Neural progenitor cell (in vitro differentiated cells): ENCODE measurements at regions not wholly inside any gene's neighbourhood (a gene's known extent, or its start where the extent isn't known, plus 50 kb on each side); places are given as distances from the start of the nearest gene placed in this dataset.

Experiments used
- DNase-seq: peaks from one replicate; pipeline ENCODE4 v3.0.0-alpha.2; 2016; ENCODE audit warnings: low spot score
- H2AFZ ChIP-seq: fragments of 200-600 bp; sonication (generic); replicated peaks from 2 replicates; pipeline ENCODE4 v1.6.1; 2016; ENCODE audit warnings: antibody characterized with exemption
- H3F3A ChIP-seq: fragments of 200-600 bp; sonication (generic); 2 replicates; pipeline ENCODE4 v1.6.1; 2016; ENCODE audit warnings: antibody characterized with exemption, low read depth
- H3K27ac ChIP-seq: fragments of 200-600 bp; sonication (generic); 2 replicates; pipeline ENCODE4 v1.5.1; 2016; ENCODE audit warnings: mild to moderate bottlenecking
- H3K27me3 ChIP-seq: fragments of 200-600 bp; sonication (generic); 2 replicates; pipeline ENCODE4 v1.6.1; 2016; ENCODE audit warnings: mild to moderate bottlenecking, moderate library complexity
- H3K36me3 ChIP-seq: fragments of 200-600 bp; sonication (generic); 2 replicates; pipeline ENCODE4 v1.5.1; 2016
- H3K4me1 ChIP-seq: fragments of 200-600 bp; sonication (generic); 2 replicates; pipeline ENCODE4 v1.6.1; 2016; ENCODE audit warnings: mixed run types
- H3K4me2 ChIP-seq: fragments of 200-600 bp; sonication (generic); 2 replicates; pipeline ENCODE4 v1.6.1; 2016
- H3K4me3 ChIP-seq: fragments of 200-600 bp; sonication (generic); 2 replicates; pipeline ENCODE4 v1.5.1; 2016
- H3K79me2 ChIP-seq: fragments of 200-600 bp; sonication (generic); 2 replicates; pipeline ENCODE4 v1.6.1; 2016; ENCODE audit warnings: low read depth
- H3K9ac ChIP-seq: fragments of 200-600 bp; sonication (generic); 2 replicates; pipeline ENCODE4 v1.6.1; 2016
- H3K9me3 ChIP-seq: fragments of 200-600 bp; sonication (generic); 2 replicates; pipeline ENCODE4 v1.5.1; 2016; ENCODE audit warnings: low read depth
- H4K20me1 ChIP-seq: fragments of 200-600 bp; sonication (generic); 2 replicates; pipeline ENCODE4 v1.6.1; 2016; ENCODE audit warnings: low read depth
- H3K27ac Mint-ChIP-seq: 3 replicates; pipeline ENCODE4 v1.8.0; 2021; ENCODE audit warnings: mixed read lengths
- H3K27me3 Mint-ChIP-seq: 2 replicates; pipeline ENCODE4 v1.8.0; 2022; ENCODE audit warnings: low read depth, mild to moderate bottlenecking, inconsistent platforms, moderate library complexity, mixed read lengths; ENCODE audit not compliant: insufficient read depth
- H3K36me3 Mint-ChIP-seq: 3 replicates; pipeline ENCODE4 v1.8.0; 2021; ENCODE audit warnings: mixed read lengths
- H3K4me1 Mint-ChIP-seq: 3 replicates; pipeline ENCODE4 v1.8.0; 2021; ENCODE audit warnings: mixed read lengths
- H3K4me3 Mint-ChIP-seq: 3 replicates; pipeline ENCODE4 v1.8.0; 2021; ENCODE audit warnings: mild to moderate bottlenecking, moderate library complexity, mixed read lengths
- H3K9me3 Mint-ChIP-seq: 3 replicates; pipeline ENCODE4 v1.8.0; 2020; ENCODE audit warnings: mixed read lengths
- CTCF ChIP-seq: fragments of 200-600 bp; sonication (generic); IDR thresholded peaks from 2 replicates; pipeline ENCODE4 v1.5.1; 2017; ENCODE audit warnings: antibody characterized with exemption, mild to moderate bottlenecking
- EZH2 ChIP-seq: fragments of 200-600 bp; sonication (generic); IDR thresholded peaks from 2 replicates; pipeline ENCODE4 v1.6.1; 2017; ENCODE audit warnings: antibody characterized with exemption, mild to moderate bottlenecking, moderate library complexity
- EZH2phosphoT487 ChIP-seq: fragments of 200-600 bp; sonication (generic); IDR thresholded peaks from 2 replicates; pipeline ENCODE4 v1.6.1; 2017; ENCODE audit warnings: antibody characterized with exemption

DNA sequence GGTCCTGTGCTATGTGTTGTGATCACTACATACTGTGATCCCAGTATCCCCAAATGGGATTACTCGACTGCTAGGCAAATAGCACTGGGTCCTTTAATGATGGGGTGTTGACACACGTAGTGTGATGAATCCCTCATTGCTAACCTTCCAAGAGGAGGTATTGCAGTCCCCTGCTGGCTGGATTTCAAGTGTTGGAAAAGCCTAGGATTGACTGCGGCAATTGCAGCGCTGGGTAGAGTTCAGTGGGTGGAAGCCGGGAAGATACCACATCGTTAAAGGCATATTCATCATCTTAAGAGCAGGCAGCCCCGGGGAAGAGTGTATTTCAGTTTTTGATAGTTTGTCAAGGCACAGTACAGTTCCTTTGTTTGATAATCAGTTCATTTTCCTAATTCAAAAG is 159.9 kb downstream of the TRIML1 start:
- Mint-ChIP-seq H3K27me3 (no peaks in the 10 kb centered on the region), H3K27ac (no peak overlapping the region), H3K9me3 (peaks cover 3% of the 10 kb centered on the region), H3K36me3 (no peaks in the 10 kb centered on the region), H3K4me1 (no peaks in the 10 kb centered on the region), H3K4me3 (no peak overlapping the region)
- Histone ChIP-seq H3K9me3 (no peaks in the 10 kb centered on the region), H2AFZ (no peak overlapping the region), H3K4me2 (no peak overlapping the region), H3K4me1 (no peaks in the 10 kb centered on the region), H3K27ac (no peak overlapping the region), H3K4me3 (no peak overlapping the region), H3F3A (no peaks in the 10 kb centered on the region), H3K9ac (no peak overlapping the region), H4K20me1 (no peaks in the 10 kb centered on the region), H3K36me3 (no peaks in the 10 kb centered on the region), H3K79me2 (no peaks in the 10 kb centered on the region), H3K27me3 (no peaks in the 10 kb centered on the region)
- no peak for DNase-seq
- TF ChIP-seq EZH2 (no peak), EZH2phosphoT487 (no peak), CTCF (no peak)

DNA sequence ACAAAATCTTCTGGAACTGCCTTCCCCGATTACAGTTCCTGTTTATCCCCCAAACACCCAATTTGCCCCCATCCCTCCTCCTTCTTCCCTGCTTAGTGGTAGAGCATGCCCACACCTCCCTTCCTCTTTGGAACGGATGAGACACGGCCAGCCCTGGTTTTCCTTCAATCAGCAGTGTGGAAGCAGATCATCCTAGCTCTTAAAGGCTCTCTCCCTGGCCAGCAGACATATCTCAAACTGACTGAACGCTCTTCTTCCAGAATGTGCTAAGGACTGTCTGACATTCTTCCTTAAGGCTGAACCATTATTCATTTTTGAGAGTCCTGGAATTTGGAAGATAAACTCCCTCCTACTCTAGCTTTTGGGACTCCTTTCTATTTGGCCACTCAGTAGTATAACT is 161.1 kb downstream of the TRIML1 start:
- no peak overlapping the region for H3K27ac Mint-ChIP-seq
- peaks cover 3% of the 10 kb centered on the region for H3K9me3 Mint-ChIP-seq
- DNase-seq = no peak
- H3K4me1 Mint-ChIP-seq = no peaks in the 10 kb centered on the region
- H3K27ac ChIP-seq = no peak overlapping the region
- no peaks in the 10 kb centered on the region for H3K36me3 Mint-ChIP-seq
- H3F3A ChIP-seq = no peaks in the 10 kb centered on the region
- no peaks in the 10 kb centered on the region for H4K20me1 ChIP-seq
- no peak overlapping the region for H3K4me2 ChIP-seq
- no peak overlapping the region for H3K4me3 Mint-ChIP-seq
- no peak overlapping the region for H3K4me3 ChIP-seq
- no peak overlapping the region for H3K9ac ChIP-seq
- TF ChIP-seq CTCF (no peak), EZH2 (no peak), EZH2phosphoT487 (no peak)
- H3K36me3 ChIP-seq = no peaks in the 10 kb centered on the region
- H3K27me3 Mint-ChIP-seq = no peaks in the 10 kb centered on the region
- H3K9me3 ChIP-seq = no peaks in the 10 kb centered on the region
- no peaks in the 10 kb centered on the region for H3K4me1 ChIP-seq
- H3K79me2 ChIP-seq = no peaks in the 10 kb centered on the region
- no peaks in the 10 kb centered on the region for H3K27me3 ChIP-seq
- no peak overlapping the region for H2AFZ ChIP-seq

DNA sequence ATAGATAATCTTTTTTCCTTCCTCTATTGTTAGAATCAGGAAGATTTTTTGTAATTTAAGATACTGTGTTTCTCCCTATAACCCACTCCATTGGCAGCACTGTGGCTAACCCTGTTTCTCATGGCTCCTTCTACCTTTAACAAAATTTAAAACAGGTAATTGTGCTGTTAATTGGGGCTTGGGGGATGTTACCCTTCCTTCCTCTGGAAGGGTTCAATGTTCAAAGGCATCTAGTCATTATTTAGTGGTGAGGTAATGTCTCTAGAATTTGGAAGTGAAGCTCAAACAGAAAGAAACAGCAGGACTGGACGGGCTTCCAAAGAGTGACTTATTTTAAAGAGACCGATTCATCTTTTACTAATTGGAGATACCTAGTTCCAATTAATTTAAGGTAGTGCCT is 166.4 kb downstream of the TRIML1 start:
- Histone ChIP-seq H3K27ac (no peak overlapping the region), H3K9ac (no peak overlapping the region), H4K20me1 (no peaks in the 10 kb centered on the region), H3K4me1 (no peaks in the 10 kb centered on the region), H3K4me3 (no peak overlapping the region), H3K27me3 (no peaks in the 10 kb centered on the region), H3K4me2 (no peak overlapping the region), H3K9me3 (no peaks in the 10 kb centered on the region), H3K36me3 (no peaks in the 10 kb centered on the region), H2AFZ (no peak overlapping the region), H3F3A (no peaks in the 10 kb centered on the region), H3K79me2 (no peaks in the 10 kb centered on the region)
- no peak for DNase-seq
- Mint-ChIP-seq H3K27me3 (no peaks in the 10 kb centered on the region), H3K27ac (no peak overlapping the region), H3K4me3 (no peak overlapping the region), H3K4me1 (no peaks in the 10 kb centered on the region), H3K9me3 (peaks cover 3% of the 10 kb centered on the region), H3K36me3 (no peaks in the 10 kb centered on the region)
- TF ChIP-seq EZH2 (no peak), EZH2phosphoT487 (no peak), CTCF (no peak)

- H3K4me3 ChIP-seq = no peak overlapping the region
- no peaks in the 10 kb centered on the region for H3K36me3 ChIP-seq
- no peak overlapping the region for H2AFZ ChIP-seq
- H3K27me3 Mint-ChIP-seq = no peaks in the 10 kb centered on the region
- no peaks in the 10 kb centered on the region for H4K20me1 ChIP-seq
- no peaks in the 10 kb centered on the region for H3K4me1 ChIP-seq
- no peak overlapping the region for H3K27ac ChIP-seq
- H3F3A ChIP-seq = no peaks in the 10 kb centered on the region
- no peaks in the 10 kb centered on the region for H3K9me3 ChIP-seq
- no peak overlapping the region for H3K4me3 Mint-ChIP-seq
- H3K36me3 Mint-ChIP-seq = no peaks in the 10 kb centered on the region
- H3K4me2 ChIP-seq = no peak overlapping the region
- no peak for TF ChIP-seq CTCF
- TF ChIP-seq EZH2 = no peak
- TF ChIP-seq EZH2phosphoT487 = no peak
- no peaks in the 10 kb centered on the region for H3K79me2 ChIP-seq
- H3K27ac Mint-ChIP-seq = no peak overlapping the region
- no peaks in the 10 kb centered on the region for H3K4me1 Mint-ChIP-seq
- H3K9me3 Mint-ChIP-seq = no peaks in the 10 kb centered on the region
- no peak for DNase-seq
- H3K27me3 ChIP-seq = no peaks in the 10 kb centered on the region
- no peak overlapping the region for H3K9ac ChIP-seq
Measured at GRCh38 chr4:188307591-188307990, 168.3 kb downstream of the TRIML1 start.
